ENCODE measurements at regions not wholly inside any gene's neighbourhood (a gene's known extent, or its start where the extent isn't known, plus 50 kb on each side); places are given as distances from the start of the nearest gene placed in this dataset.

DNA sequence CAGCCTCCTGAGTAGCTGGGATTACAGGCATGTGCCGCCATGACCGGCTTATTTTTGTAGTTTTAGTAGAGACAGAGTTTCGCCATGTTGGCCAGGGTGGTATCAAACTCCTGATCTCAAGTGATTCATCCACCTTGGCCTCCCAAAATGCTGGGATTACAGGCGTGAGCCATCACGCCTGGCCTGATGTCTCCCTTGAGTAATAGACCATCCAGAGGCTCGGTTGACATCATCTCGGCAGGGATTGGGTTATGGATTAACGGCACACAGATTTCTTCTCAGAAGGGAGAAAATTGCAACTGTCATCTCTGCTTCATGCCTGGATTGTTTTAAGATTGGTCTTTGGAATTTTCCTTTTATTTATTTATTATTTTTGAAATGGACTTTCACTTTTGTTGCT is 239.2 kb upstream of the LARGE1 start (continued):
- TF ChIP-seq, protein P1, sequence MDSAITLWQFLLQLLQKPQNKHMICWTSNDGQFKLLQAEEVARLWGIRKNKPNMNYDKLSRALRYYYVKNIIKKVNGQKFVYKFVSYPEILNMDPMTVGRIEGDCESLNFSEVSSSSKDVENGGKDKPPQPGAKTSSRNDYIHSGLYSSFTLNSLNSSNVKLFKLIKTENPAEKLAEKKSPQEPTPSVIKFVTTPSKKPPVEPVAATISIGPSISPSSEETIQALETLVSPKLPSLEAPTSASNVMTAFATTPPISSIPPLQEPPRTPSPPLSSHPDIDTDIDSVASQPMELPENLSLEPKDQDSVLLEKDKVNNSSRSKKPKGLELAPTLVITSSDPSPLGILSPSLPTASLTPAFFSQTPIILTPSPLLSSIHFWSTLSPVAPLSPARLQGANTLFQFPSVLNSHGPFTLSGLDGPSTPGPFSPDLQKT (CRISPR knock-in tag; IDR thresholded peaks at IDR 0.05; ENCODE audit: borderline replicate concordance): no peak
- no peak for TF ChIP-seq ZNF430 (CRISPR knock-in tag; IDR thresholded peaks at IDR 0.05)
- TF ChIP-seq ZBTB37 (CRISPR knock-in tag; IDR thresholded peaks at IDR 0.05): no peak
- no peak for TF ChIP-seq MXD4 (CRISPR knock-in tag; IDR thresholded peaks at IDR 0.05)
- no peak for TF ChIP-seq FOSL1 (CRISPR knock-in tag; IDR thresholded peaks at IDR 0.05; ENCODE audit: borderline replicate concordance)
- TF ChIP-seq ZBTB3 (CRISPR knock-in tag; IDR thresholded peaks at IDR 0.05; ENCODE audit: borderline replicate concordance, low read depth): no peak
- no peak for TF ChIP-seq ZNF777 (CRISPR knock-in tag; IDR thresholded peaks at IDR 0.05)
- no peak for TF ChIP-seq FIP1L1 (IDR thresholded peaks at IDR 0.05; ENCODE audit: borderline replicate concordance, insufficient read depth, low read depth, low read length)
- TF ChIP-seq SALL1 (CRISPR knock-in tag; IDR thresholded peaks at IDR 0.05): no peak

GRCh38 chr22:34160141-34160783 is 240.0 kb upstream of the LARGE1 start:
- POLR2A ChIA-PET: no interaction called here
- Histone ChIP-seq H2AFZ (ENCODE audit: low read length) (no peak overlapping the region), H3K4me2 (ENCODE audit: low read depth, low read length) (no peak overlapping the region), H3K36me3 (replicated peaks in 1 of 2; ENCODE audit: control insufficient read depth in 1 of 2, insufficient read depth in 2 of 2, low read length in 2 of 2) (no peaks in the 10 kb centered on the region), H3K4me1 (ENCODE audit: insufficient read depth, low read length) (no peaks in the 10 kb centered on the region), H3K79me2 (ENCODE audit: insufficient read depth, low read length) (no peaks in the 10 kb centered on the region), H4K20me1 (ENCODE audit: insufficient read depth, low read length) (no peaks in the 10 kb centered on the region), H3K4me3 (replicated peaks in 1 of 3; ENCODE audit: insufficient read depth in 1 of 3, low read depth in 2 of 3, low read length in 3 of 3) (no peak overlapping the region), H3K27me3 (ENCODE audit: control insufficient read depth in 1 of 2, insufficient read depth in 2 of 2, low read length in 2 of 2) (peaks cover 0 to 1% of the 10 kb centered on the region in 2 experiments; a peak in 2 of 5 replicates), H3K9ac (ENCODE audit: insufficient read depth, low read depth, low read length) (no peak overlapping the region), H3K27ac (ENCODE audit: extremely low read length, insufficient read depth, low read length) (no peak overlapping the region), H3K9me3 (ENCODE audit: low read length) (no peaks in the 10 kb centered on the region)
- in situ Hi-C loops (cut with HindIII; ENCODE audit: extremely low pct_ligation_motif_present, low pct_unique_long_range_greater_than_20kb): no loop called here
- CTCF ChIA-PET (ENCODE audit: low intra/inter-chr PET ratio, low total read pairs): no interaction called here
- intact Hi-C loops (cut with micrococcal nuclease; ENCODE audit: unreplicated experiment): no loop called here
- DNase-seq (ENCODE audit: low spot score) (no peak), FAIRE-seq (no peak), ATAC-seq (no peak)
- BruUV-seq (replicated peaks): no TSS peak
- WGBS (ENCODE audit: low lambda C conversion rate): 46% methylated on average over 4 of the region's 4 CpGs
- TF ChIP-seq ZNF484 (CRISPR knock-in tag; IDR thresholded peaks at IDR 0.05; ENCODE audit: borderline replicate concordance, low read depth): no peak
- no peak for TF ChIP-seq ZNF780A (CRISPR knock-in tag; IDR thresholded peaks at IDR 0.05)
- TF ChIP-seq KDM1A (CRISPR knock-in tag; IDR thresholded peaks at IDR 0.05): no peak
- TF ChIP-seq KMT2B (CRISPR knock-in tag; IDR thresholded peaks at IDR 0.05): no peak
- TF ChIP-seq RFX3 (CRISPR knock-in tag; IDR thresholded peaks at IDR 0.05): no peak
- no peak for TF ChIP-seq NR1H2 (CRISPR knock-in tag; IDR thresholded peaks at IDR 0.05; ENCODE audit: borderline replicate concordance, low read depth)
- no peak for TF ChIP-seq TGIF2 (CRISPR knock-in tag; IDR thresholded peaks at IDR 0.05)
- TF ChIP-seq PLSCR1 (CRISPR knock-in tag; IDR thresholded peaks at IDR 0.05; ENCODE audit: borderline replicate concordance): no peak
- no peak for TF ChIP-seq HNF4G (IDR thresholded peaks at IDR 0.05; ENCODE audit: borderline replicate concordance, low read depth, low read length)
- no peak for TF ChIP-seq HNF4G (CRISPR knock-in tag; IDR thresholded peaks at IDR 0.05; ENCODE audit: borderline replicate concordance, low read depth)
- TF ChIP-seq GATAD1 (CRISPR knock-in tag; IDR thresholded peaks at IDR 0.05): no peak
- no peak for TF ChIP-seq GPN1 (CRISPR knock-in tag; IDR thresholded peaks at IDR 0.05; ENCODE audit: borderline replicate concordance)
- no peak for TF ChIP-seq ZNF232 (CRISPR knock-in tag; IDR thresholded peaks at IDR 0.05; ENCODE audit: borderline replicate concordance)

All from HepG2 (cell line).